KMS-11 (cell line): ENCODE measurements at regions not wholly inside any gene's neighbourhood (a gene's known extent, or its start where the extent isn't known, plus 50 kb on each side); places are given as distances from the start of the nearest gene placed in this dataset.

ENCODE experiments used
- H2AFZ ChIP-seq: fragments of 200-600 bp; sonication (generic); 2 replicates; pipeline ENCODE4 v1.6.1; 2016; ENCODE audit warnings: antibody characterized with exemption, mixed run types, low read depth
- H3K27ac ChIP-seq: fragments of 200-600 bp; sonication (generic); 2 replicates; pipeline ENCODE4 v1.6.1; 2016; ENCODE audit warnings: mild to moderate bottlenecking, mixed run types
- H3K27me3 ChIP-seq: fragments of 200-600 bp; sonication (generic); 2 replicates; pipeline ENCODE4 v1.6.1; 2017; ENCODE audit warnings: mild to moderate bottlenecking, low read depth, mixed run types, moderate library complexity; ENCODE audit not compliant: insufficient read depth
- H3K36me3 ChIP-seq: fragments of 200-600 bp; sonication (generic); 2 replicates; pipeline ENCODE4 v1.6.1; 2017; ENCODE audit warnings: mild to moderate bottlenecking, mixed run types; ENCODE audit not compliant: insufficient read depth
- H3K4me1 ChIP-seq: fragments of 200-600 bp; sonication (generic); 2 replicates; pipeline ENCODE4 v1.6.1; 2016; ENCODE audit warnings: mild to moderate bottlenecking, low read depth, mixed run types; ENCODE audit not compliant: poor library complexity, severe bottlenecking
- H3K4me2 ChIP-seq: fragments of 200-600 bp; sonication (generic); 2 replicates; pipeline ENCODE4 v1.7.0; 2016; ENCODE audit warnings: mild to moderate bottlenecking, mixed run types
- H3K4me3 ChIP-seq: fragments of 200-600 bp; sonication (generic); IDR thresholded peaks from 2 replicates; pipeline ENCODE4 v1.6.1; 2017; ENCODE audit warnings: low read depth, low read length, mixed read lengths; ENCODE audit not compliant: insufficient read depth
- H3K79me2 ChIP-seq: fragments of 200-600 bp; sonication (generic); 2 replicates; pipeline ENCODE4 v1.6.1; 2016; ENCODE audit warnings: low read depth, mixed run types; ENCODE audit not compliant: insufficient read depth
- H3K9ac ChIP-seq: fragments of 200-600 bp; sonication (generic); 2 replicates; pipeline ENCODE4 v1.6.1; 2016; ENCODE audit warnings: mild to moderate bottlenecking, mixed run types
- H4K20me1 ChIP-seq: fragments of 200-600 bp; sonication (generic); 2 replicates; pipeline ENCODE4 v1.6.1; 2016; ENCODE audit warnings: mild to moderate bottlenecking, mixed run types; ENCODE audit not compliant: insufficient read depth
- CTCF ChIP-seq: fragments of 200-600 bp; sonication (generic); conservative IDR thresholded peaks from 2 replicates; pipeline ENCODE4 v1.6.1; 2017; ENCODE audit warnings: low read depth, mild to moderate bottlenecking, antibody characterized with exemption, low read length, moderate library complexity, mixed read lengths

GRCh38 chr1:56409112-56409691, 170.2 kb downstream of the PLPP3 start:
- H3K36me3 ChIP-seq: no peaks in the 10 kb centered on the region
- H3K4me3 ChIP-seq: no peak overlapping the region
- no peaks in the 10 kb centered on the region for H3K4me1 ChIP-seq
- H4K20me1 ChIP-seq: no peaks in the 10 kb centered on the region
- H3K27ac ChIP-seq: no peak overlapping the region
- no peak overlapping the region for H2AFZ ChIP-seq
- no peak overlapping the region for H3K9ac ChIP-seq
- H3K4me2 ChIP-seq: no peak overlapping the region
- no peaks in the 10 kb centered on the region for H3K79me2 ChIP-seq
- no peaks in the 10 kb centered on the region for H3K27me3 ChIP-seq
- TF ChIP-seq CTCF: no peak; the same call in 1 of the 2 replicates

- Histone ChIP-seq H3K36me3 (no peaks in the 10 kb centered on the region), H3K9ac (no peak overlapping the region), H3K79me2 (no peaks in the 10 kb centered on the region), H2AFZ (no peak overlapping the region), H3K27ac (no peak overlapping the region), H3K27me3 (no peaks in the 10 kb centered on the region), H3K4me1 (no peaks in the 10 kb centered on the region), H3K4me3 (no peak overlapping the region), H3K4me2 (no peak overlapping the region), H4K20me1 (no peaks in the 10 kb centered on the region)
- TF ChIP-seq CTCF: no peak
These were observed 172.5 kb downstream of the PLPP3 start for GRCh38 chr1:56406821-56407220.

- Histone ChIP-seq H3K4me3 (no peak overlapping the region), H2AFZ (no peak overlapping the region), H3K27ac (no peak overlapping the region), H3K27me3 (no peaks in the 10 kb centered on the region), H4K20me1 (no peaks in the 10 kb centered on the region), H3K4me2 (no peak overlapping the region), H3K9ac (no peak overlapping the region), H3K4me1 (no peaks in the 10 kb centered on the region), H3K36me3 (no peaks in the 10 kb centered on the region), H3K79me2 (no peaks in the 10 kb centered on the region)
- no peak for TF ChIP-seq CTCF
These were observed 174.8 kb downstream of the PLPP3 start for GRCh38 chr1:56404561-56405030.

GRCh38 chr1:56404066-56404465, 175.3 kb downstream of the PLPP3 start:
- no peak for TF ChIP-seq CTCF
- Histone ChIP-seq H3K4me2 (no peak overlapping the region), H3K27ac (no peak overlapping the region)

More at GRCh38 chr1:56404066-56404465, 175.3 kb downstream of the PLPP3 start:
- no peaks in the 10 kb centered on the region for H3K79me2 ChIP-seq
- H3K4me1 ChIP-seq: no peaks in the 10 kb centered on the region
- no peak overlapping the region for H3K9ac ChIP-seq
- no peaks in the 10 kb centered on the region for H3K27me3 ChIP-seq
- no peaks in the 10 kb centered on the region for H3K36me3 ChIP-seq
- no peak overlapping the region for H2AFZ ChIP-seq
- H4K20me1 ChIP-seq: no peaks in the 10 kb centered on the region
- H3K4me3 ChIP-seq: no peak overlapping the region
